Small intestine (tissue), 7 donors: ENCODE measurements at regions not wholly inside any gene's neighbourhood (a gene's known extent, or its start where the extent isn't known, plus 50 kb on each side); places are given as distances from the start of the nearest gene placed in this dataset.

Source experiments
- DNase-seq, 2 donors: peaks; one replicate each; pipeline versions ENCODE4 v3.0.0 to v3.0.0-alpha.2; 2013
- FAIRE-seq: peaks from 2 replicates; lab custom pipeline; 2012; peaks lifted over from hg19 to GRCh38; lab: Jason Lieb, UNC
- H3K27ac ChIP-seq, 3 donors: one replicate each; pipeline ENCODE4 v1.5.1; 2013; ENCODE audit warnings: low read length in 2 of 3, mild to moderate bottlenecking in 2 of 3, control low read depth in 1 of 3, inconsistent platforms in 1 of 3, low read depth in 1 of 3, moderate library complexity in 1 of 3
- H3K27me3 ChIP-seq, 3 donors: one replicate each; pipeline ENCODE4 v1.6.1; 2013; ENCODE audit warnings: low read length in 3 of 3, inconsistent platforms in 1 of 3; ENCODE audit not compliant: control insufficient read depth in 3 of 3, insufficient read depth in 3 of 3
- H3K36me3 ChIP-seq, 3 donors: one replicate each; pipeline ENCODE4 v1.6.1; 2013; ENCODE audit warnings: low read length in 3 of 3, inconsistent platforms in 1 of 3, low read depth in 1 of 3, mild to moderate bottlenecking in 1 of 3, moderate library complexity in 1 of 3; ENCODE audit not compliant: control insufficient read depth in 3 of 3, insufficient read depth in 2 of 3
- H3K4me1 ChIP-seq, 3 donors: one replicate each; pipeline ENCODE4 v1.6.1; 2013; ENCODE audit warnings: low read length in 2 of 3, inconsistent platforms in 1 of 3, low read depth in 1 of 3, mild to moderate bottlenecking in 1 of 3, moderate library complexity in 1 of 3; ENCODE audit not compliant: control insufficient read depth in 3 of 3, insufficient read depth in 2 of 3
- H3K4me3 ChIP-seq, 3 donors: one replicate each; pipeline ENCODE4 v1.5.1; 2013; ENCODE audit warnings: low read length in 3 of 3, control low read depth in 1 of 3, inconsistent platforms in 1 of 3, low read depth in 1 of 3, mild to moderate bottlenecking in 1 of 3, moderate library complexity in 1 of 3
- H3K9me3 ChIP-seq, 2 donors: one replicate each; pipeline ENCODE4 v1.6.1; 2013; ENCODE audit warnings: low read depth in 1 of 2, low read length in 1 of 2; ENCODE audit not compliant: control insufficient read depth in 2 of 2, insufficient read depth in 1 of 2
- WGBS, 3 donors: extraction: QIAGEN DNeasy Blood & Tissue Kit; methylation state at CpG; one replicate each; pipeline ENCODE4 v1.1.7; 2013; 5-methylcytosine and 5-hydroxymethylcytosine counted together
- donor health status: healthy with polysubstance abuse.
- donor health status: control.
- donor health status: control.
- donor health status: Bipolar disorder and iron deficiency.
- donor health status: healthy.

DNA sequence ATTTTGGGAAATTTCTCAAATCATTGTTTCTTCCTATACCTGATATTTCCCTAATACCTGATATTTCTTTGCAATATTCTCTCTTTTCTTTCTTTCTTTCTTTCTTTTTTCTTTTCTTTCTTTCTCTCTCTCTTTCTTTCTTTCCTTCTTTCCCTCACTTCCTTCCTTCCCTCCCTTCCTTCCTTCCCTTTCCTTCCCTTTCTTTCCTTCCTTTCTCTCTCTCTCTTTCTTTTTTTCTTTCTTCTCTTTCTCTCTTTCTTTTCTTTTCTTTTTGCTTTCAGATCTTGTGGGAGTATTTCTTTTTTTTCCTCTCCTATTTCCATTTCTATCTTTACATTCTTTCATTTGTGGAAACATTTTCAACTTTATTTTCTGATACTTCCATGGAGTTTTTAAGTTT, 76.1 kb upstream of the ANKEF1 start:
- FAIRE-seq (peak; percentile 64), DNase-seq (no peak)
- Histone ChIP-seq H3K4me1 (no peaks in the 10 kb centered on the region), H3K36me3 (no peaks in the 10 kb centered on the region), H3K4me3 (no peak overlapping the region), H3K9me3 (no peaks in the 10 kb centered on the region), H3K27ac (no peak overlapping the region), H3K27me3 (peaks cover 0 to 5% (median 0%) of the 10 kb centered on the region in 3 donors)

GRCh38 chr20:9955646-9956045, 79.1 kb upstream of the ANKEF1 start:
- Histone ChIP-seq H3K27ac (no peak overlapping the region), H3K27me3 (peaks cover 0 to 5% (median 0%) of the 10 kb centered on the region in 3 donors), H3K4me1 (no peaks in the 10 kb centered on the region), H3K36me3 (no peaks in the 10 kb centered on the region), H3K4me3 (no peak overlapping the region), H3K9me3 (no peaks in the 10 kb centered on the region)
- FAIRE-seq = no peak
- WGBS, 3 donors = 56 to 77% (median 67%) methylated on average over 3 of the region's 3 CpGs
- no peak for DNase-seq

DNA sequence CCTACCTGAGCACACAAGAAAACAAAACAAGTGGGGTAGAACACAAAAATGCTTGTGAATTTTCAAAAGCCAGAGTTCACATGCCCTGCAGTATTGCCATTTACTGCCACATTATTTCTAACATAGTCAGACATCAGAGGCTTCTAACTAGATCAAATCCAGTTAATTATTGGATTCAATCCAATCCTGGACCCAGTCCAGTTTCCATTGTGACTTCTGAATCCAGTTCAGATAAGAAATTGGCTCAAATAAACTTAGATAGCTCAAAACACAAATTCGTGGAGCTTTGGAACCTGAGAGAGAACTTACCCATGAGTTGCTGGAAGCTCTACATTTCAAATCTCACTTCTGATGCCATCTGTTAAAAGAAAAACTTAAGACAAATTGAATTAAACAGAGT, 85.2 kb upstream of the ANKEF1 start:
- WGBS, 3 donors = 3 to 19% (median 7%) methylated on average over 1 of the region's 1 CpG
- H3K4me3 ChIP-seq = no peak overlapping the region
- H3K27me3 ChIP-seq = no peaks in the 10 kb centered on the region
- H3K27ac ChIP-seq = no peak overlapping the region
- DNase-seq (peak in 1 of 2 donors; percentile 23), FAIRE-seq (no peak)
- no peaks in the 10 kb centered on the region for H3K4me1 ChIP-seq
- no peaks in the 10 kb centered on the region for H3K9me3 ChIP-seq
- H3K36me3 ChIP-seq = no peaks in the 10 kb centered on the region

GRCh38 chr20:9945408-9945807, 89.4 kb upstream of the ANKEF1 start:
- FAIRE-seq = no peak

DNA sequence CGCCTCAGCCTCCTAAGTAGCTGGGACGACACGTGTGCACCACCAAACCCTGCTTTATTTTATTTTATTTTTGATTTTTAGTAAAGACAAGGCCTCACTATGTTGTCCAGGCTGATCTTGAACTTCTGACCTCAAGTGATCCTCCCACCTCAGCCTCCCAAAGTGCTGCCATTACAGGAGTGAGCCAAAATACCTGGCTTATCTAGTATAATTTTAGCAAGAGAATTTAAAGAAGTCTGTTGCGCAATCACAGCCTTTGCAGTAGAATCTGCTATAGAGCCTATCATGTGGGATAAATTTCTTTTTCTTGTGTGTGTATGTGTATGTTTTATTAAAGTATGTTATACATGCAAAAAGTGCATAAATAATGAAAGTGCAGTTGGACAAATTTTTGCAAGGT, 92.1 kb upstream of the ANKEF1 start:
- Histone ChIP-seq H3K4me3 (no peak overlapping the region), H3K27me3 (no peaks in the 10 kb centered on the region), H3K9me3 (no peaks in the 10 kb centered on the region), H3K36me3 (no peaks in the 10 kb centered on the region), H3K4me1 (no peaks in the 10 kb centered on the region), H3K27ac (no peak overlapping the region)
- DNase-seq (no peak), FAIRE-seq (no peak)
- 88 to 89% (median 89%) methylated on average over 4 of the region's 4 CpGs for WGBS, 3 donors

More at GRCh38 chr20:9945408-9945807, 89.4 kb upstream of the ANKEF1 start:
- Histone ChIP-seq H3K27ac (no peak overlapping the region), H3K36me3 (no peaks in the 10 kb centered on the region), H3K4me1 (no peaks in the 10 kb centered on the region), H3K4me3 (no peak overlapping the region), H3K9me3 (no peaks in the 10 kb centered on the region), H3K27me3 (no peaks in the 10 kb centered on the region)
- DNase-seq = peak; percentile 4 to 16
- 10 to 32% (median 26%) methylated on average over 1 of the region's 1 CpG for WGBS, 3 donors

DNA sequence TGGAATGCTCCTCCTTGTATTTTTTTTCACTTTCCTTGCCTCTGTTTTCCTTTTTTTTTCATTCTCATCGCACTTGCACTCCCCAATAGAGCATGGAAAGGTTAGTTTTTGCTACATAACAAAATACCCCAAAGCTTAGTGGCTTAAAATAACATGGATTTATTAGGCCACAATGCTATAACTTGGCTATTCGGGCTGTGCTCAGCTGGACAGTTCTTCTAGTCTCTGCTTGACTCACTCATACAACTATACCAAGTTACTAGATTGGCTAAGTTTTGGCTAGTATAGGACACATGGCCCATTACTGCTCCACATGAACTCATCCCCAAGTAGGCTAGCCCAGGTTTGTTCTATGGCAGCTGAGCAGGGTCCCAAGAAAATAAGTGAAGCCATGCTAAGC, 94.5 kb upstream of the ANKEF1 start:
- Histone ChIP-seq H3K9me3 (no peaks in the 10 kb centered on the region), H3K4me3 (no peak overlapping the region), H3K4me1 (no peaks in the 10 kb centered on the region), H3K27ac (no peak overlapping the region), H3K27me3 (no peaks in the 10 kb centered on the region), H3K36me3 (no peaks in the 10 kb centered on the region)
- FAIRE-seq (no peak), DNase-seq (no peak)
- 73 to 86% (median 81%) methylated on average over 2 of the region's 2 CpGs for WGBS, 3 donors

DNA sequence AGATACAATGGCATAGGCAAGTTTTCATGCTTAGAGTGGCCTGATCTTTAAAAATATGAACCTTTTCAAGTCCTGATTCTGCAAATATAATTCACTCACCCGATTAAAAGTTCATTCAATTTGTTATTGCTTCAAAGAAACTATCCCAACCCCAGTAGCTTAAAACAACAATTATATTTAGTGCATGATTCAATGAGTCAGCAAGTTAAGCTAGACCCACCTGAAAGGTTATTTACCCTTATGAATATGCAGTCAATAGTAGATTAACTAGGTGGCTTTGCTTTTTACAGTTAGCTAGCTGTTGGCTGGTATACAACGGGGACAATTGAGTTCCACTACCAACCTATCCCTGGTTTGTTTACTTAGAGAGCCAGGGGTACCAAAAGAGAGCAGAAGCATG, 95.6 kb upstream of the ANKEF1 start:
- Histone ChIP-seq H3K36me3 (no peaks in the 10 kb centered on the region), H3K9me3 (no peaks in the 10 kb centered on the region), H3K4me1 (no peaks in the 10 kb centered on the region), H3K27me3 (no peaks in the 10 kb centered on the region), H3K27ac (no peak overlapping the region), H3K4me3 (no peak overlapping the region)
- WGBS, 3 donors = 75 to 87% (median 82%) methylated on average over 2 of the region's 2 CpGs
- DNase-seq = no peak
- FAIRE-seq = no peak

DNA sequence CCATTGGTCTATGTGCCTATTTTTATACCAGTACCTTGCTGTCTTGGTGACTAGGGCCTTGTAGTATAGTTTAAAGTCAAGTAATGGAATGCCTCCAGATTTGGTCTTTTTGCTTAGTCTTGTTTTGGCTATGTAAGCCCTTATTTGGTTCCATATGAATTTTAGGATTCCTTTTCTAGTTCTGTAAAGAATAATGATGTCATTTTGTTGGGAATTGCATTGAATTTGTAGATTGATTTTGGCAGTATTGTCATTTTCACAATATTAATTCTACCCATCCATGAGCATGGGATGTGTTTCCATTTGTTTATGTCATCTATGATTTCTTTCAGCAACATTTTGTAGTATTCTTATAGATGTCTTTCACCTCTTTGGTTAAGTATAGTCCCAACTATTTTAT, 96.4 kb upstream of the PAK5 start:
- DNase-seq = no peak
- H3K27ac ChIP-seq = no peak overlapping the region
- H3K36me3 ChIP-seq = no peaks in the 10 kb centered on the region
- FAIRE-seq = no peak
- no peaks in the 10 kb centered on the region for H3K4me1 ChIP-seq
- no peak overlapping the region for H3K4me3 ChIP-seq
- H3K27me3 ChIP-seq = no peaks in the 10 kb centered on the region
- no peaks in the 10 kb centered on the region for H3K9me3 ChIP-seq

DNA sequence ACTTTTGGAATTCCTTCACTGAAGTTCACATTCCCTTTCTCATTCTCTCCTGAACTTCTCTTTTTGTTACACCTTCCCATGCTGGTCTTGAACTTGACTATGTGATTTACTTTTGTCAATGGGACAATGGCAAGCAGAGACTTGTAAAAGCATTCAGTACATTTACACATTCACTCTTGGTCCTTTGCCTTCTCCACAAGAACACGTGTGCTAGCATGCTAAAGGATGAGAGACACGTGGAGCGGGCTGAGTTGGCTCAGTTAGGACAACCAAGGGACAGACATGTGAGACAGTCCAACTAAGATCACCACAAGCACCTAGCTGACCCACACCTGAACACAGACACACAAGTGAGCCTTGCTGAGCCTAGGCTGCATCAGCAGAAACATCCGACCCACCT, 91.3 kb upstream of the PAK5 start:
- Histone ChIP-seq H3K4me3 (no peak overlapping the region), H3K36me3 (no peaks in the 10 kb centered on the region), H3K27me3 (no peaks in the 10 kb centered on the region), H3K27ac (no peak overlapping the region), H3K4me1 (peaks cover 0 to 4% (median 0%) of the 10 kb centered on the region in 3 donors), H3K9me3 (no peaks in the 10 kb centered on the region)
- FAIRE-seq (no peak), DNase-seq (no peak)
- 83 to 89% (median 84%) methylated on average over 4 of the region's 4 CpGs for WGBS, 3 donors
